K562 (cell line): ENCODE measurements at regions not wholly inside any gene's neighbourhood (a gene's known extent, or its start where the extent isn't known, plus 50 kb on each side); places are given as distances from the start of the nearest gene placed in this dataset.

ENCODE experiments used
- ATAC-seq: fragments of 200-7000 bp; cut with Tn5 transposase; 3 replicates; pipeline ENCODE4 v1.9.1; 2020; ENCODE audit warnings: moderate library complexity
- BruUV-seq: library from RNA; stranded (reverse); fragments of 400-500 nt; replicated peaks from 2 replicates; lab custom pipeline; 2021; lab: Mats Ljungman, UMichigan
- CTCF ChIA-PET: fragments of 300-600 bp; formaldehyde crosslinking; extraction: SDS; loops from one replicate; lab custom pipeline; 2021; ENCODE audit warnings: low intra/inter-chr PET ratio; lab: Yijun Ruan, JAX
- POLR2A ChIA-PET: fragments of 300-600, 350-650 bp; sonication (Branson Sonifier 250); formaldehyde crosslinking; extraction: SDS; loops from one replicate; lab custom pipeline; 2021; ENCODE audit warnings: antibody characterized with exemption, inconsistent platforms; lab: Yijun Ruan, JAX
- DNase-seq, 4 experiments: peaks; one replicate each; pipeline versions ENCODE4 v3.0.0 to v3.0.0-alpha.2; 2011 to 2018; ENCODE audit warnings: low spot score in 3 of 4, mixed read lengths in 3 of 4; ENCODE audit errors: extremely low read depth in 1 of 4
- FAIRE-seq: peaks from 2 replicates; lab custom pipeline; 2011; peaks lifted over from hg19 to GRCh38; lab: Jason Lieb, UNC
- H2AFZ ChIP-seq: 2 replicates; pipeline ENCODE4 v1.6.0; 2011; ENCODE audit warnings: low read depth, low read length, control low read depth, inconsistent platforms
- H3K27ac ChIP-seq: fragments of 200-600 bp; 3 replicates; pipeline ENCODE4 v1.8.0; 2011; ENCODE audit warnings: low read depth, mild to moderate bottlenecking, control low read depth, inconsistent platforms, low read length, moderate library complexity, mixed read lengths; ENCODE audit errors: extremely low read depth
- H3K27me3 ChIP-seq, 2 experiments: fragments of 300-600 bp in 1 of 2; 2 replicates in 1 of 2; 3 replicates in 1 of 2; pipeline versions ENCODE4 v1.6.0 to v1.8.0; 2011; ENCODE audit warnings: inconsistent platforms in 2 of 2, low read length in 2 of 2, mild to moderate bottlenecking in 1 of 2, mixed read lengths in 1 of 2, moderate library complexity in 1 of 2; ENCODE audit not compliant: control insufficient read depth in 2 of 2, insufficient read depth in 2 of 2
- H3K36me3 ChIP-seq: fragments of 300-600 bp; 3 replicates; pipeline ENCODE4 v1.8.0; 2011; ENCODE audit warnings: mild to moderate bottlenecking, low read length, inconsistent platforms; ENCODE audit not compliant: control insufficient read depth, insufficient read depth
- H3K4me1 ChIP-seq, 2 experiments: fragments of 200-600 bp in 1 of 2; replicated peaks in 1 of 2; 2 replicates in 1 of 2; 3 replicates in 1 of 2; pipeline versions ENCODE4 v1.5.1 to v1.8.0; 2011; ENCODE audit warnings: inconsistent platforms in 2 of 2, low read length in 2 of 2, mild to moderate bottlenecking in 1 of 2, mixed read lengths in 1 of 2, moderate library complexity in 1 of 2; ENCODE audit not compliant: control insufficient read depth in 2 of 2, insufficient read depth in 2 of 2
- H3K4me2 ChIP-seq: 2 replicates; pipeline ENCODE4 v1.6.1; 2011; ENCODE audit warnings: low read length, control low read depth, inconsistent platforms, mixed read lengths; ENCODE audit not compliant: insufficient read depth
- H3K4me3 ChIP-seq: fragments of 200-600 bp; sonication (generic), shearing (Covaris generic); 2 replicates; pipeline ENCODE4 v1.5.1; 2016; ENCODE audit warnings: control low read depth, inconsistent platforms
- H3K79me2 ChIP-seq: fragments of 200-600 bp; 3 replicates; pipeline ENCODE4 v1.8.0; 2011; ENCODE audit warnings: low read length, inconsistent platforms; ENCODE audit not compliant: control insufficient read depth, insufficient read depth
- H3K9ac ChIP-seq, 2 experiments: 2 replicates each; pipeline versions ENCODE4 v1.6.0 to v1.6.1; 2011; ENCODE audit warnings: low read depth in 2 of 2, low read length in 2 of 2, control low read depth in 1 of 2, inconsistent platforms in 1 of 2, mild to moderate bottlenecking in 1 of 2, mixed read lengths in 1 of 2; ENCODE audit not compliant: insufficient read depth in 1 of 2
- H3K9me1 ChIP-seq: one replicate; pipeline ENCODE4 v1.6.0; 2011; ENCODE audit warnings: inconsistent platforms, mild to moderate bottlenecking, low read length, moderate library complexity; ENCODE audit not compliant: control insufficient read depth, insufficient read depth
- H3K9me3 ChIP-seq: replicated peaks from 2 replicates; pipeline ENCODE4 v1.5.1; 2011; ENCODE audit warnings: low read depth, low read length, inconsistent platforms; ENCODE audit not compliant: control insufficient read depth, insufficient read depth
- H4K20me1 ChIP-seq: replicated peaks from 2 replicates; pipeline ENCODE4 v1.6.1; 2011; ENCODE audit warnings: low read length, inconsistent platforms, mixed read lengths; ENCODE audit not compliant: control insufficient read depth, insufficient read depth
- E2F1 ChIP-seq: sonication (generic); formaldehyde crosslinking; IDR thresholded peaks from 2 replicates; pipeline ENCODE4 v1.8.1; 2023; ENCODE audit warnings: mild to moderate bottlenecking, missing genetic modification reagents, moderate library complexity
- E2F3 ChIP-seq: fragments of 250-450 bp; sonication (Bioruptor Pico); IDR thresholded peaks from 2 replicates; pipeline ENCODE4 v1.4.0; 2020; ENCODE audit warnings: mild to moderate bottlenecking
- ELF2 ChIP-seq: fragments of 250-450 bp; sonication (Bioruptor Pico); IDR thresholded peaks from 2 replicates; pipeline ENCODE4 v1.5.0; 2021; ENCODE audit warnings: mild to moderate bottlenecking
- FOXM1 ChIP-seq, 2 experiments: fragments of 450-650 bp in 1 of 2; sonication (generic) in 1 of 2; formaldehyde crosslinking in 1 of 2; IDR thresholded peaks; 2 replicates each; pipeline versions ENCODE4 v1.6.1 to v1.9.0; 2017 to 2022; ENCODE audit warnings: low read depth in 2 of 2, mild to moderate bottlenecking in 2 of 2, missing genetic modification reagents in 1 of 2, moderate library complexity in 1 of 2
- HBP1 ChIP-seq: fragments of 450-650 bp; formaldehyde crosslinking; IDR thresholded peaks from 2 replicates; pipeline ENCODE4 v1.4.0; 2022; ENCODE audit warnings: missing genetic modification characterization
- ID3 ChIP-seq, 2 experiments: fragments of 250-450 bp in 1 of 2; fragments of 450-650 bp in 1 of 2; sonication (Bioruptor Pico) in 1 of 2; IDR thresholded peaks; 2 replicates each; pipeline versions ENCODE4 v1.6.1 to v1.8.0; 2016 to 2021; ENCODE audit warnings: mild to moderate bottlenecking in 2 of 2, moderate library complexity in 2 of 2, missing compliant biosample characterization in 1 of 2, missing genetic modification characterization in 1 of 2
- KLF6 ChIP-seq: fragments of 250-450 bp; sonication (Bioruptor Pico); IDR thresholded peaks from 2 replicates; pipeline ENCODE4 v1.4.0; 2020; ENCODE audit warnings: mild to moderate bottlenecking, moderate library complexity, borderline replicate concordance
- NFXL1 ChIP-seq: fragments of 450-650 bp; formaldehyde crosslinking; IDR thresholded peaks from 2 replicates; pipeline ENCODE4 v1.4.0; 2021; ENCODE audit warnings: mild to moderate bottlenecking
- PPARD ChIP-seq: fragments of 250-450 bp; sonication (Bioruptor Pico); IDR thresholded peaks from 2 replicates; pipeline ENCODE4 v1.8.0; 2022; ENCODE audit warnings: inconsistent platforms, mild to moderate bottlenecking, moderate library complexity
- SREBF2 ChIP-seq: sonication (generic); formaldehyde crosslinking; IDR thresholded peaks from 2 replicates; pipeline ENCODE4 v1.4.0; 2020; ENCODE audit warnings: mild to moderate bottlenecking, missing genetic modification reagents
- U2AF2 ChIP-seq: fragments of 200-400 bp; formaldehyde crosslinking; optimal IDR thresholded peaks from 2 replicates; pipeline ENCODE3; 2017; ENCODE audit warnings: low read depth, mild to moderate bottlenecking, low read length
- ZNF140 ChIP-seq: fragments of 250-450 bp; sonication (Bioruptor Pico); IDR thresholded peaks from 2 replicates; pipeline ENCODE4 v1.8.0; 2021; ENCODE audit warnings: moderate library complexity, mild to moderate bottlenecking, inconsistent platforms
- ZNF77 ChIP-seq: fragments of 250-450 bp; sonication (Bioruptor Pico); IDR thresholded peaks from 2 replicates; pipeline ENCODE4 v1.5.0; 2020
- WGBS: fragments of 100-300 bp; shearing (Covaris generic); methylation state at CpG from one replicate; pipeline ENCODE4 v1.1.6; 2016; ENCODE audit warnings: low coverage, mixed read lengths; ENCODE audit not compliant: insufficient coverage; ENCODE audit errors: missing lambda C conversion rate; 5-methylcytosine and 5-hydroxymethylcytosine counted together
- in situ Hi-C: fragments of 300-500 bp; cut with MboI; formaldehyde crosslinking; loops from 4 replicates; pipeline ENCODE4 v1.15.0; 2018; ENCODE audit warnings: inconsistent platforms, mixed read lengths
- intact Hi-C: fragments of 100-400 bp; cut with micrococcal nuclease; formaldehyde crosslinking; loops from 2 replicates; pipeline ENCODE4 v1.14.2; 2022

GRCh38 chr5:97420646-97421045, 237.6 kb upstream of the RIOK2 start:
- in situ Hi-C loops = no loop called here
- ChIA-PET CTCF (no interaction called here), POLR2A (no interaction called here)
- DNase-seq (no peak), FAIRE-seq (no peak), ATAC-seq (no peak)
- TF ChIP-seq PPARD (CRISPR knock-in tag) (no peak), NFXL1 (CRISPR knock-in tag) (no peak)
- WGBS = 0% methylated on average over 1 of the region's 1 CpG
- intact Hi-C loops = no loop called here
- Histone ChIP-seq H3K27ac (no peak overlapping the region), H3K36me3 (no peaks in the 10 kb centered on the region), H3K4me3 (no peak overlapping the region), H2AFZ (no peak overlapping the region), H3K79me2 (no peaks in the 10 kb centered on the region), H3K9ac (no peak overlapping the region), H3K27me3 (no peaks in the 10 kb centered on the region), H4K20me1 (no peaks in the 10 kb centered on the region), H3K4me1 (no peaks in the 10 kb centered on the region), H3K9me1 (no peaks in the 10 kb centered on the region), H3K4me2 (no peak overlapping the region), H3K9me3 (no peaks in the 10 kb centered on the region)
- BruUV-seq = no TSS peak

- no peak overlapping the region for H3K4me3 ChIP-seq
- H3K4me1 ChIP-seq = no peaks in the 10 kb centered on the region
- no peak overlapping the region for H2AFZ ChIP-seq
- H3K9me1 ChIP-seq = no peaks in the 10 kb centered on the region
- H3K4me2 ChIP-seq = no peak overlapping the region
- no peaks in the 10 kb centered on the region for H3K36me3 ChIP-seq
- in situ Hi-C loops = no loop called here
- intact Hi-C loops = no loop called here
- FAIRE-seq = no peak
- WGBS = 0% methylated on average over 3 of the region's 3 CpGs
- no peaks in the 10 kb centered on the region for H3K79me2 ChIP-seq
- no peak for TF ChIP-seq ID3 (CRISPR knock-in tag; IDR thresholded peaks at IDR 0.05)
- no peak for TF ChIP-seq ID3 (tag; IDR thresholded peaks at IDR 0.05)
- no peak for TF ChIP-seq E2F3 (CRISPR knock-in tag)
- TF ChIP-seq ZNF77 = no peak
- no peak for TF ChIP-seq FOXM1 (IDR thresholded peaks at IDR 0.05; ENCODE audit: low read depth)
- TF ChIP-seq FOXM1 (CRISPR knock-in tag; IDR thresholded peaks at IDR 0.05; ENCODE audit: low read depth) = no peak
- TF ChIP-seq ZNF140 (CRISPR knock-in tag) = no peak
- TF ChIP-seq ELF2 (CRISPR knock-in tag) = no peak
- no peak for TF ChIP-seq U2AF2
- TF ChIP-seq KLF6 = no peak
- TF ChIP-seq SREBF2 (CRISPR knock-in tag) = no peak
- no peak for TF ChIP-seq HBP1 (CRISPR knock-in tag)
- TF ChIP-seq E2F1 (CRISPR knock-in tag) = no peak
- TF ChIP-seq, all 486 proteins: peak for 0
- no peak for DNase-seq
- Histone ChIP-seq H4K20me1 (no peaks in the 10 kb centered on the region), H3K9ac (no peak overlapping the region), H3K27ac (no peak overlapping the region), H3K27me3 (no peaks in the 10 kb centered on the region), H3K9me3 (no peaks in the 10 kb centered on the region; the same call in 1 of the 2 replicates)
- ChIA-PET POLR2A (no interaction called here), CTCF (no interaction called here)
- no TSS peak for BruUV-seq
- ATAC-seq = no peak
Measured at GRCh38 chr5:97422678-97423077, 239.6 kb upstream of the RIOK2 start.
